ENCODE measurements at regions not wholly inside any gene's neighbourhood (a gene's known extent, or its start where the extent isn't known, plus 50 kb on each side); places are given as distances from the start of the nearest gene placed in this dataset.
A peak's percentile ranks its signal among the peaks of the same experiment; 100 is the strongest.

- Histone ChIP-seq H4K20me1 (replicated peaks; ENCODE audit: control insufficient read depth, extremely low read depth, insufficient read depth, low read length) (no peaks in the 10 kb centered on the region), H3K4me1 (ENCODE audit: control insufficient read depth, extremely low read depth, insufficient read depth, low read length) (no peaks in the 10 kb centered on the region), H3K36me3 (ENCODE audit: control insufficient read depth in 2 of 2, extremely low read depth in 1 of 2, insufficient read depth in 2 of 2, low read length in 2 of 2) (no peaks in the 10 kb centered on the region), H3K9me1 (replicated peaks; ENCODE audit: control insufficient read depth, extremely low read depth, insufficient read depth, low read length) (no peaks in the 10 kb centered on the region), H3K79me2 (ENCODE audit: control insufficient read depth, insufficient read depth, low read length) (no peaks in the 10 kb centered on the region), H3K9me3 (replicated peaks; ENCODE audit: control insufficient read depth, insufficient read depth, low read length) (no peaks in the 10 kb centered on the region), H3K27ac (ENCODE audit: insufficient read depth, low read depth, low read length) (no peak overlapping the region), H2AFZ (ENCODE audit: low read depth, low read length) (no peak overlapping the region), H3K4me2 (ENCODE audit: insufficient read depth, low read length) (no peak overlapping the region), H3K27me3 (ENCODE audit: control insufficient read depth in 2 of 2, insufficient read depth in 2 of 2, low read length in 2 of 2) (no peaks in the 10 kb centered on the region), H3K9ac (replicated peaks; ENCODE audit: extremely low read depth, insufficient read depth, low read length) (no peak overlapping the region), H3K4me3 (replicated peaks in 1 of 3; ENCODE audit: insufficient read depth in 1 of 3, low read depth in 1 of 3, low read length in 3 of 3) (no peak overlapping the region)
- intact Hi-C loops (cut with micrococcal nuclease) (loop anchor here (1.0 to 10.0 kb wide), 4 partner anchors 242 to 1600 kb away; no protein-coding TSS in a partner anchor), dilution Hi-C loops (cut with MboI; ENCODE audit: extremely low pct_ligation_motif_present, low sequenced_read_pairs) (no loop called here)
- no peak for FAIRE-seq
- peak; percentile 4 for DNase-seq (ENCODE audit: low read depth, low spot score)
- CTCF ChIA-PET: interaction anchor here (0.6 to 1.7 kb wide), 2 partner anchors 19 to 242 kb away, joined by 3 to 7 read pairs; no protein-coding TSS in a partner anchor
- TF ChIP-seq MYC (IDR thresholded peaks at IDR 0.05; ENCODE audit: low read depth, low read length) (no peak), CTCF (IDR thresholded peaks at IDR 0.05; ENCODE audit: extremely low read depth in 1 of 2, insufficient read depth in 1 of 2, low read depth in 1 of 2, low read length in 2 of 2) (no peak), EZH2 (IDR thresholded peaks at IDR 0.05; ENCODE audit: borderline replicate concordance, low read depth, low read length, severe bottlenecking) (no peak), MAX (IDR thresholded peaks at IDR 0.05; ENCODE audit: insufficient read depth, insufficient read length) (no peak)
- POLR2A ChIA-PET: no interaction called here
- no TSS peak for BruUV-seq (replicated peaks)
These were observed 856.6 kb upstream of the KLHL1 start for GRCh38 chr13:70964874-70965273.

- no peaks in the 10 kb centered on the region for H3K36me3 ChIP-seq (ENCODE audit: control insufficient read depth in 2 of 2, extremely low read depth in 1 of 2, insufficient read depth in 2 of 2, low read length in 2 of 2)
- no peaks in the 10 kb centered on the region for H3K4me1 ChIP-seq (ENCODE audit: control insufficient read depth, extremely low read depth, insufficient read depth, low read length)
- TF ChIP-seq POLR2AphosphoS5 (IDR thresholded peaks at IDR 0.05; ENCODE audit: insufficient read depth, low read depth, low read length) (no peak), FOS (IDR thresholded peaks at IDR 0.05; ENCODE audit: borderline replicate concordance, insufficient read depth, low read length) (no peak), MAX (IDR thresholded peaks at IDR 0.05; ENCODE audit: insufficient read depth, insufficient read length) (no peak), POLR2A (IDR thresholded peaks at IDR 0.05; ENCODE audit: low read depth, low read length) (no peak), CTCF (IDR thresholded peaks at IDR 0.05; ENCODE audit: extremely low read depth in 1 of 2, insufficient read depth in 1 of 2, low read depth in 1 of 2, low read length in 2 of 2) (peak; percentile 22 to 41)
- DNase-seq (ENCODE audit: low read depth, low spot score): peak; percentile 20
- no peak for FAIRE-seq
- H3K4me2 ChIP-seq (ENCODE audit: insufficient read depth, low read length): no peak overlapping the region
- H3K9ac ChIP-seq (replicated peaks; ENCODE audit: extremely low read depth, insufficient read depth, low read length): no peak overlapping the region
- CTCF ChIA-PET: interaction anchor here (0.6 to 1.9 kb wide), 19 partner anchors 9 to 1602 kb away, joined by 3 to 9 read pairs (median 4); no protein-coding TSS in a partner anchor
- H3K27ac ChIP-seq (ENCODE audit: insufficient read depth, low read depth, low read length): no peak overlapping the region
- no peaks in the 10 kb centered on the region for H3K9me1 ChIP-seq (replicated peaks; ENCODE audit: control insufficient read depth, extremely low read depth, insufficient read depth, low read length)
- H2AFZ ChIP-seq (ENCODE audit: low read depth, low read length): no peak overlapping the region
- dilution Hi-C loops (cut with MboI; ENCODE audit: extremely low pct_ligation_motif_present, low sequenced_read_pairs) (no loop called here), intact Hi-C loops (cut with micrococcal nuclease) (loop anchor here (1.0 to 10.0 kb wide), 4 partner anchors 241 to 1601 kb away; no protein-coding TSS in a partner anchor)
- no peak overlapping the region for H3K4me3 ChIP-seq (replicated peaks in 1 of 3; ENCODE audit: insufficient read depth in 1 of 3, low read depth in 1 of 3, low read length in 3 of 3)
- POLR2A ChIA-PET: no interaction called here
- no peaks in the 10 kb centered on the region for H3K9me3 ChIP-seq (replicated peaks; ENCODE audit: control insufficient read depth, insufficient read depth, low read length)
- H4K20me1 ChIP-seq (replicated peaks; ENCODE audit: control insufficient read depth, extremely low read depth, insufficient read depth, low read length): no peaks in the 10 kb centered on the region
- no peaks in the 10 kb centered on the region for H3K79me2 ChIP-seq (ENCODE audit: control insufficient read depth, insufficient read depth, low read length)
- H3K27me3 ChIP-seq (ENCODE audit: control insufficient read depth in 2 of 2, insufficient read depth in 2 of 2, low read length in 2 of 2): no peaks in the 10 kb centered on the region
- BruUV-seq (replicated peaks): no TSS peak
These were observed 855.9 kb upstream of the KLHL1 start for GRCh38 chr13:70964124-70964523.
